Right lung (tissue), 2 donors: ENCODE measurements at regions not wholly inside any gene's neighbourhood (a gene's known extent, or its start where the extent isn't known, plus 50 kb on each side); places are given as distances from the start of the nearest gene placed in this dataset.
A peak's percentile ranks its signal among the peaks of the same experiment; 100 is the strongest.

ENCODE experiments used
- DNase-seq, 2 donors: peaks; one replicate each; pipeline ENCODE4 v3.0.0-alpha.2; 2013

- DNase-seq, result no peak
Observed at GRCh38 chr9:134487066-134487710, 154.4 kb upstream of the COL5A1 start.

- no peak for DNase-seq
Observed at GRCh38 chr9:134488331-134489280, 153.0 kb upstream of the COL5A1 start.

- no peak for DNase-seq
Observed at GRCh38 chr9:134489621-134490408, 151.8 kb upstream of the COL5A1 start.

GRCh38 chr9:134490446-134490845 lies 151.2 kb upstream of the COL5A1 start:
- no peak for DNase-seq

GRCh38 chr9:134491196-134491835 lies 150.3 kb upstream of the COL5A1 start:
- no peak for DNase-seq

GRCh38 chr9:134491856-134492255 lies 149.7 kb upstream of the COL5A1 start:
- DNase-seq, result no peak

GRCh38 chr9:134492281-134492691 lies 149.3 kb upstream of the COL5A1 start:
- DNase-seq, result peak; percentile 82 to 87

- no peak for DNase-seq
Observed at GRCh38 chr9:134492721-134493460, 148.7 kb upstream of the COL5A1 start.

GRCh38 chr9:134493461-134494272 lies 147.9 kb upstream of the COL5A1 start:
- no peak for DNase-seq

- no peak for DNase-seq
Observed at GRCh38 chr9:134494273-134494815, 147.3 kb upstream of the COL5A1 start.

GRCh38 chr9:134494905-134495304 lies 146.7 kb upstream of the COL5A1 start:
- no peak for DNase-seq

GRCh38 chr9:134495881-134496412 lies 145.7 kb upstream of the COL5A1 start:
- no peak for DNase-seq

GRCh38 chr9:134496413-134497282 lies 145.0 kb upstream of the COL5A1 start:
- DNase-seq, result no peak

- DNase-seq, result no peak
Observed at GRCh38 chr9:134497283-134497860, 144.2 kb upstream of the COL5A1 start.

GRCh38 chr9:134498814-134499166 lies 142.8 kb upstream of the COL5A1 start:
- no peak for DNase-seq

- no peak for DNase-seq
Observed at GRCh38 chr9:134500931-134501760, 140.5 kb upstream of the COL5A1 start.

- DNase-seq, result no peak
Observed at GRCh38 chr9:134501761-134502265, 139.8 kb upstream of the COL5A1 start.
